HG03066 (cell line): ENCODE measurements at regions not wholly inside any gene's neighbourhood (a gene's known extent, or its start where the extent isn't known, plus 50 kb on each side); places are given as distances from the start of the nearest gene placed in this dataset.

Experiments used
- ATAC-seq: cut with Tn5 transposase; IDR thresholded peaks from one replicate; pipeline ENCODE4 v1.9.1; 2021; ENCODE audit warnings: low read depth; ENCODE audit not compliant: unreplicated experiment

DNA sequence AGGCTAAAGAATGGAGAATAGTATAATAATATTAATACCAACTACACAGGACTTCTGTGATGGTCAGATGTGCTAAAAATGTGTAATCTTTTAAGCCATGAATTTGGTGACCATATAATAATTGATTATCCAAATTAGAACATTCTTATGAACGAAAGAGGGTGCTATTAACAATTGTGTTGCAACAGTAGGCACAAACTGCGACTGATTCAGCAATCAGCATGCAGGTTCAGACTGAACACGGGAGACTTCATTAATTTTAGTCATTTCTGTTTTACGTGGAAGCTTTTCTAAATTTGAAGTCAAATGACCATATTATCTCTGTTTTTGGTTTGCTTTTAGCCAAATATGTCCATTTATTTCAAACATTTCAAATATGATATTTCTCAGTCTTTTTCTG is 54.6 kb upstream of the CHST9 start:
- ATAC-seq, result no peak

DNA sequence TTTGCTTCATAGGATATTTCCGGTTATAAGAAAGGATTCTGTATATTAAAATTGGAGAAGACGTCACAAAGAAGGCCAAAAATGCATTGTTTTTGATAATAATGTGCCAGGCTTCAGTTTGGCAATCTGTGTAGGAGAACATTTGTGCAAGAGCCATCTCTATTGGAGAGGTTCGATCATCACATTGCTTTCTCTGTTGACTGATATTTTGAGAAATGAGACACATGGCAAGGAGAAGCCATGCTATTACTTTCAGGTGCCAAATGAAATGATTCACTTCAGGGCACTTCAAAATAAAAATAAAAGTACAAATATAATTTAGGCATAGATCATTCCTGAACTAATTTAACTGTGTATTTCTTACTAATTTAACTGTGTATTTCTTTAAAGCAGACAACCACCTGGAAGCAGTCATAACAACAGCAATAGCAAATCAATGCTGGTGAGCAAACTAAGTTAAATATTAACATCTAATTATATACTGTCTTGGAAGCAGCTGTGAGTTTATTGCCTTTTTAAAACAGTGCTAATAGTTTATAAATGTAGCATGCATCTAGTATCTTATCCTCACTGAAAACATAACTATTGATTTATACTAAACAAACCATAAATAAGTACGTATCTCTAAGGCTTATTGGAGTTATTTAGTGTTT is 50.2 kb upstream of the CHST9 start:
- ATAC-seq, result no peak
